Amniotic stem cell (primary cell): ENCODE measurements at regions not wholly inside any gene's neighbourhood (a gene's known extent, or its start where the extent isn't known, plus 50 kb on each side); places are given as distances from the start of the nearest gene placed in this dataset.

ENCODE experiments used
- DNase-seq: peaks from one replicate; lab custom pipeline; 2025; lab: John Stamatoyannopoulos, UW

DNA sequence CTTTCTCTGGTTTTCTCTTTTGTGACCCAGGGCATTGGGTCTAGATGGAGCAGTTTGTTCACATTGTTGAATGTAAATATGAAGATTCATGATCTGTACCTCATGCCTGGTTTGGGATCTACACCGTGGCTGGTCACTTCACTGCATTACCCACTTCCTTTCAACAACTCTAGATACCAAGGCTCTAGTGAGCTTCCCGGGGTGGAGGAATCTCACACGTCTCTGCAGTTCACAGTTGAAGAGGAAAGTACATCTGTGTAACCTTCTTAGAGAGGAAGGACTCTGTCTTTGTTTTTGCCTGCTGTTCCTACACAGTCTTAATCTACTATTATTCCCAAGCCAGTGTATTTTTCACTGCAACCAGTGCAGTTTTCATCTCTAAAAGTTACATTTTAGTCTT, 574.8 kb downstream of the MBD2 start:
- no peak for DNase-seq

DNA sequence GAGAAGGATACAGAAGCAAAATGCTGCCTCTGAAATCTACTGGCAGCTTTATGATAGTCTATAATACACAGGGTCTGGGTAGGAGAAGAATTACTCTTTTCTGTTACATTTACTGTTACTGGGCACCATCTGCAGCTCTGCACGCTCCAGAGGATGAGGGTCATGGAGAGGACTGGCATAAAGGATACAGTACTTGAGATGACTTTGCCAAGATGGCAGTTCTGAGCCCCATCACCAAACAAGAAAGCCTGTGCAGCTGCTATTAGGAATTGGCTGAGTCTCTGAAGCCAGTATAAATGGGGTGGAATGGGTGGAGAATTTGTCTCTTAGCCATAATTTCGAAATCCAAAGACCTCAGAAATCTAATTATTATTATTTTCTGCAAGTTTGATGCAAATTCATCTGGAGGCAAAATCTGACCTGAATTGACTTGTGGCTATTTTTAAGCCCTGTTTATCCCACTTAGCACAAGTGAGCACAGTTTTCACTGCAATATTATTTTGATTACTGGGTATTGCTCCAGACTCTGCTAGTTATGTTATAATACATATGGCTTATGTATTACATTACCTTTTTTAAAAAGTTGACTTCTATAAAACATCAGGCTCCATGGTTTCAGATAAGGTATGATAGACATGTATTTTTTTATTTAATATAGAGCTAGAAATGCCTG, 579.5 kb downstream of the MBD2 start:
- no peak for DNase-seq

DNA sequence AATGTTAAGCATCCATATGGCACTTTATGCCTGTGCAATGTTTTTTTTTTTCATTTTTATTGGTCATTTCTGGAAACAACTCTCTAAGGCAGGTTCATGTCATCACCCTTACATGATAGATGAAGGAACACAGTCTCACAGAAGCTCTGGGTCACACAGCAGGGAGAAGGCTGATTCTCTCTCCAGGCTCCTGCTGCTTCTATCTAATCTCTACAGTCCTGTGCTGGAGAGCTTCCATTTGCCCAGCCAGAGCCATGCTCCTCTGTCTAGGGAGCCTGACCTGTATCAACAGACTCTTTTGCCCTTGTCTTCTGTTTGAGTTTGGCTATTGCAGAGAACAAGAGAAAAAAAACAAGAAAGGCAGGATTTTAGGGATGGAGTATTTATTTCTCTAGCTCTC, 584.8 kb downstream of the MBD2 start:
- DNase-seq: no peak

- DNase-seq: no peak
These were observed 595.1 kb downstream of the MBD2 start for GRCh38 chr18:53629337-53629736.

GRCh38 chr18:53625997-53626599, 598.4 kb downstream of the MBD2 start:
- no peak for DNase-seq

DNA sequence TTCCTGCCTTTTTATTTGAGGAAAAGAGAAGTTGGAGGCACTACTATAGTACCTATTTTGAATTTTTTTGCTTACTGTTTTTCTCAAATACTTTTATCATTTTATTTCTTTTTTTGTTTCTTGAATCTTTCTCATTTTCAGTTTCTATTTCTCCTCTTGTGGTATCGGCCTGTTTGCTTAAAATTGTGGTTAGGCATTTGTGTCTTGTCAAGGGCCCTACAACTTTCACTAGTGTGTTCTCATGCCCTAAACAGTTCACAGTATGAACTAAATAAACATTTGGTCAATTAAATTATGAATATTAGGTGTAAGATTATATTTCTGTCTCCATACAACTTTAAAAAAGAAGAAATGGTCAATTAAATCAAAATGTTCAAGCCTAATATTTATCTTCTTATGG, 613.5 kb downstream of the MBD2 start:
- DNase-seq: no peak

- DNase-seq: no peak
These were observed 617.7 kb downstream of the MBD2 start for GRCh38 chr18:53606792-53607191.

DNA sequence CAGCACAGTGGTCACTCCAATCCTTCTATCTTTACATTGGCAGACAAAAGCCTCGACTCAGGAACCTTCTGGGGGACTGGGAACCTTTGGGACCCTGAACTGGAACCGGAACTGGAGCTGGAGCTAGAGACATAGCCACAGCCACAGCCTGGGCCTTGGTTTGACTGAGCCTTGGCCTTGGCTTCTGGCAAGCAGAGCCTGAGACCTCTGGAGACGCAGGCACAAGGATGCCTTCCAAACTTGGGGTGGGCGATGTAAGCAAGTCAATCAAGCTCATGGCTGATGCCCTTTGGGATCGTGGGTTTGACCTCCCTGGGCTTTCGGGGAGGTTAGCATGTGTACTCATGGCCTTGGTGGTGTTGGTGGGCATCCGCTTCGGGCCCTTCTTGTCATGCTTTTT, 619.3 kb downstream of the MBD2 start:
- DNase-seq: no peak

- DNase-seq: no peak
These were observed 621.2 kb downstream of the MBD2 start for GRCh38 chr18:53603276-53603675.

- DNase-seq: no peak
These were observed 623.1 kb downstream of the MBD2 start for GRCh38 chr18:53601344-53601743.

DNA sequence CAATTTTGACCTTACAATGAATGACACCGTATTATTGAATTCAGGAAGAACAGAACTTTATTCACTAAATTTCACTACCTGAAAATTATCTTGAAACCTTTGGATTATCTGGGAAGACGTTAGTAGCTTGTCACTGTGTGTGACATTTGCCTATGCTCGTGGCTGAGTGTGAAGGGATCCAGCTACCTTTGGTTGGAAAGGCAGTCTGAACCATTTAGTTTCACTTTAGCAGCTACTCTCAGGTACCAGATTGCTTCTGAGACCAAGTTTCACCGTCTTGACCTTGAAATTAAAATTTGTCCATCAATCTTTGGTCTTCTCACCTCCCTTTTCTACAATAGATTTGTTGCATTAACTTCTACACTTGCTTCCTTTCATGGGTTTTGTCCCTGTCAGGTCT, 637.5 kb downstream of the MBD2 start:
- DNase-seq: no peak
